SH-SY5Y (cell line): ENCODE measurements at regions not wholly inside any gene's neighbourhood (a gene's known extent, or its start where the extent isn't known, plus 50 kb on each side); places are given as distances from the start of the nearest gene placed in this dataset.

ENCODE experiments used
- GATA2 ChIP-seq: IDR thresholded peaks from 2 replicates; pipeline ENCODE4 v1.6.1; 2011; ENCODE audit warnings: mild to moderate bottlenecking, low read depth, low read length
- GATA3 ChIP-seq: IDR thresholded peaks from 2 replicates; pipeline ENCODE4 v1.6.1; 2011; ENCODE audit warnings: low read depth, mild to moderate bottlenecking, low read length, moderate library complexity

DNA sequence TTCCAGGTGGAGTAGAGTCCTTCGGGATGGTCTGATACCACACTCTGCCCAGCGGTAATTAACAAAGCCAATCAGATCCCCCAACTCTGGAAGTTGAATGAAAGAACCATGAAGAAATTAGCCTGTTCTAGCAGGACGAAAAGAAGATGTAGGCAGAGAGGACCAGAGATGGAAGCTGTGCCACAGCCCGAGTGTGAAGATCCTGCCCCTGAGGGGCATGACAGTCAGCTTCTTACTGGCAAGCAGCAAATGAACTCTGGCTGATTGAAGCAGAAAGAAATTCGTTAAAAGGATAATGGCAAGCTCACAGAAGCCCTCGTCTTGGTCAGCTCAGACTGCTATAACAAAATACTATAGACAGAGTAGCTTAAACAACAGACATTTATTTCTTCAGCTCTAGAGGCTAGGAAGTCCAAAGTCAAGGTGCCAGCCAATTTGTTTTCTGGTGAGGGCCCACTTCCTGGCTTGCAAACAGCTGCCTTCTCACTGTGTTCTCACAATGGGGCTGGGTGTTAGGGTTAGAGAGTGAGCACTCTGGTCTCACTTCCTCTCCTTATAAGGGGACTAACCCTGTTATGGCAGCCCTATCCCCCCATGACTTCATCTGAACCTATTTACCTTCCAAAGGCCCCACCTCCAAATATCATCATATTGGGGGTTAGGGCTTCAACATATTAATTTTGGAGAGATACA lies 307.1 kb downstream of the VPS13C start:
- no peak for TF ChIP-seq GATA3
- TF ChIP-seq GATA2, result no peak

- no peak for TF ChIP-seq GATA2
- TF ChIP-seq GATA3, result no peak
Measured at GRCh38 chr15:61752001-61752400, 308.2 kb downstream of the VPS13C start.

- TF ChIP-seq GATA3 (no peak), GATA2 (no peak)
Measured at GRCh38 chr15:61750271-61751084, 309.8 kb downstream of the VPS13C start.

DNA sequence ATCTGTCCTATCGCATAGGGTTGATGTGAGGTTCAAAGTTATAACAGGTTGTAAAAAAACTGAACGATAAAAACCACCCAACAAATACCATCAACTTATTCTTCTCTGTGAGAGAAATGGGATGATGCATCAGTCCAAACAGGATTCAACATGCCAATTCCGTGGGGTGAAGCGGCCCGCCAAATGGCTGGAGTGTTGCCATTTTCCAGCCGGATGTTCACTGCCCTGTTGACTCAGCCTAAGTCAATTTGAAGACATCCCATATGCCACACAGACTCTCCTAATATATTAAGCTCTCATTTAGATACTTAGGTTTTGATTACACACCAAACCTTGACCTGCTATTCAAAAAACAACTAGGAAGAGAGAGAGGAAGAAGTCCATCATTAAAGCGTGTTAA lies 311.1 kb downstream of the VPS13C start:
- TF ChIP-seq GATA3 (no peak), GATA2 (no peak)

- TF ChIP-seq GATA2 (no peak), GATA3 (no peak)
Measured at GRCh38 chr15:61748529-61748928, 311.7 kb downstream of the VPS13C start.

- no peak for TF ChIP-seq GATA2
Measured at GRCh38 chr15:61746589-61746988, 313.7 kb downstream of the VPS13C start.

DNA sequence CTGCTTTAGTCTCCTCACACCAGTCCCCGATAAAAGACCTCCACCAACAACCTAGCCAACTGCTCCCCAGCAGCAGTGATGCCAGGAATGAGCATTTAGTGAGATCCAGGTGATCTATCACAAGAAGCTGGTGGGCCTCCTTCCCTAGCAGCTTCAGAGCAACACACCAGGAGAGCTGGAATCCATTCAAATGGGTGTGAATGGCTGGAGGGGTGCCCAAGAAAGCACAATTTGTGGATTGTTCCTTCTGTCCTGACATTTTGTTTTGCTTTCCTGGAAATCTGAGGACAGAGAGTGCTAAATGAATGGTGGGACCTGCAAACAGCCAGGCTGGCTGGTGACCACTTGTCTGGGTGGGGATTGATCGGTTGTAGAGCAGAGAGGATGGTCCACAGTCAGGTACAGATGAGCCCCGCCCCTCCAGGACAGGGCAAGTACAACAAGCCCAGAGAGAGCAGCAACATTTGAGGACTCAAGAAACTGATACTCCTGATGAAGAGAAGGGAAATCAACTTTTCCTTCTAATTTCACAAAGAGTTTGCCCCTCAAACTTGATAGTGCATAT lies 316.8 kb downstream of the VPS13C start:
- TF ChIP-seq GATA2, result no peak
- no peak for TF ChIP-seq GATA3

- TF ChIP-seq GATA2, result no peak
- no peak for TF ChIP-seq GATA3
Measured at GRCh38 chr15:61742591-61742990, 317.7 kb downstream of the VPS13C start.

GRCh38 chr15:61736790-61737189 lies 323.5 kb downstream of the VPS13C start:
- no peak for TF ChIP-seq GATA2
- TF ChIP-seq GATA3, result no peak

DNA sequence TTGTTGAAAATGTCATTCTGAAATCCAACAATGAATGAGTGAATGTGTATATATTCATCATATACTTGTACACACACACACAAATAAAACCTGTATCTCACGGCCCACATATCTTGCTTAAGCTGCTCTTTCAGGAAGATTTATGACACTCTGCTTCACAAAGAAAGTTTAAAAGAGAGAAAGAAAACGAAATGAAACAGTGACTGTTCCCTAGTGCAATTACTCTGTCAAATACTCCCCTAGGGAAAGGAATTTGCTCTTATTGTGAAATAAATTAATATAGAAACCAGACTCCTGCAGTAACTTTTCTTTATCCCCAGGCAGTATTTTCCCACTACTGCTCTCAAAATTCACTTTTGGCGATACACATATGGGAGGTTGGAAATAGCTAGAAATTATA lies 329.1 kb downstream of the VPS13C start:
- TF ChIP-seq GATA3, result no peak
- no peak for TF ChIP-seq GATA2

GRCh38 chr15:61729646-61730045 lies 330.6 kb downstream of the VPS13C start:
- no peak for TF ChIP-seq GATA2

DNA sequence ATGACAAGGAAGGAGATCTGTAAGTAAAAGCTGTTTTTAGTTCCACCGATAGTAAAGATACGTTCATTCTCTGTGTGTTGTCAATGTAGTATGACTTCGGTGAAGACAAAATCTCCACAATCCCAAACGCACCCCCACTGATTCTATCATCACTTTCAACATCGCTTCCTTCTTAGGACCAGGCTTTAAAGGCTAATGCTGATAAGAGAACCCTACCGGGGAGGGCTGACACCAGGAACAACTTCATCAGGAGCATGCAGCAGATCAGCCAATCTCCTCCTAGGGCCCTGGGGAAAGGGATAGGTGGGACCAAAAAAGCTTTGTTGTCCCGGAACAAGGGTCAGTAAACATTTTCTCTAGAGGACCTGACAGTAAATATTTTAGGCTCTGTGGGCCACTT lies 334.1 kb downstream of the VPS13C start:
- TF ChIP-seq GATA3 (no peak), GATA2 (no peak)

DNA sequence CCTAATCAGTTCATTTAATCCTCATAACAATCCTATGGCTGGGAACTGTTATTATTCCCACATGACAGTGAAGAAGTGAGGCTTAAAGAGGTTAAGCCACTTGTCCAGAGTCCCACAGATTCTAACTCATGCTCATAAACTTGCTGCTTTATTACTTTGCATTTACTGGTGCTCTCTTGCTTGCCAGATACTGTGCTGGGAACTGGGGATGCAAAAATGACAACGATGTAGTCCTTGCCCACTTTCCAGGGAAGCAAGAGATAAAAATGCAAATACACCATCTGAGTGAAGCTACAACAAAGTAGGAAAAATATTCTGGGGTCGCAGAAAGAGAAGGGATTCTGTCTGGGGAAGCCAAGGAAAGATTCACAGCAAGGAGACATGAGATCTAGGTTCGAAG lies 335.0 kb downstream of the VPS13C start:
- TF ChIP-seq GATA2, result no peak
- no peak for TF ChIP-seq GATA3

DNA sequence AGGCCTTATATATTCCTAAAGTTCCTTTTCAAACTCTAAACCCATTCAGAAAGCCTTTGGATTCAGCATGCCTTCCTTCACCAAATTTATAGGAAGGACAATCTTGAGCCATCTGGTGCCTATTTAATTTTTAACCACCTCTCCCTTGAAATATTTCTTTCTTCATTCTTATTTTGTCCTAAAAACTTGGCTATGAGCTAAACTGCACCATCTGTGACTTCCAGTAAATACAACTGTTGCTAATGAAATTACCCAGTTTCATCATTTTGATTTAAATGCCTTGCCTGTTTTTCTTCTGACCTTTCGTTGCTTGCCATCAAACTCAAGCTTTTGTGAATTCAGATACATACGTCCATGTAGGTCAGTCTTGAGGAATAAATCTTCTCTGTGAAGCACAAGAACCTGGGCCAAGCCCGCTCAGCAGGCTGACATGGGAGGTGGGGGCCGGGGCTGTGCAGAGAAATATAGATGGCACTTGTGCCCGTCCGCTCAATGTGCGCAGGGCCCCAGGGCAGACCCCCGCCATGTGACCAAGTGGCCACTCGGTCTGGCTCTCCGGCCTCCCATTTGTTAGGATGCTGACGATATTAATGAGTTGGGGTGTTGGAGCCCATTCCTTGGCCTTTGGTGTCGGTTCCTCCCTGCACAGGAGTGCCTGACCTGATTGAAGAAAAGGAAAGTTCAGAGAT lies 335.9 kb downstream of the VPS13C start:
- TF ChIP-seq GATA2 (no peak), GATA3 (no peak)
